HL-60 (cell line): ENCODE measurements at regions not wholly inside any gene's neighbourhood (a gene's known extent, or its start where the extent isn't known, plus 50 kb on each side); places are given as distances from the start of the nearest gene placed in this dataset.

Source experiments
- DNase-seq, 2 experiments: peaks; one replicate each; pipeline ENCODE4 v3.0.0-alpha.2; 2010 to 2020; ENCODE audit warnings: low read depth in 1 of 2, low spot score in 1 of 2
- H3K27ac ChIP-seq: fragments of 250-450 bp; sonication (Bioruptor Pico); replicated peaks from 2 replicates; pipeline ENCODE4 v1.5.1; 2020; ENCODE audit warnings: mild to moderate bottlenecking, moderate library complexity
- H3K27me3 ChIP-seq: fragments of 250-450 bp; sonication (Bioruptor Pico); 2 replicates; pipeline ENCODE4 v1.5.1; 2021; ENCODE audit warnings: mild to moderate bottlenecking, moderate library complexity; ENCODE audit not compliant: insufficient read depth, poor library complexity, severe bottlenecking
- H3K4me3 ChIP-seq: replicated peaks from 2 replicates; pipeline ENCODE4 v1.5.1; 2011; ENCODE audit warnings: mild to moderate bottlenecking, control low read depth, low read length; ENCODE audit not compliant: insufficient read depth
- GABPA ChIP-seq: IDR thresholded peaks from 2 replicates; pipeline ENCODE4 v1.6.1; 2012; ENCODE audit warnings: low read depth
- POLR2AphosphoS5 ChIP-seq: IDR thresholded peaks from 2 replicates; pipeline ENCODE4 v1.6.1; 2012; ENCODE audit warnings: low read depth
- SPI1 ChIP-seq: IDR thresholded peaks from 2 replicates; pipeline ENCODE4 v1.6.1; 2012; ENCODE audit warnings: low read depth, mild to moderate bottlenecking, borderline replicate concordance
- TF ChIP-seq, protein P1 (sequence below): IDR thresholded peaks from 2 replicates; pipeline ENCODE4 v1.6.1; 2012; ENCODE audit warnings: low read depth; ENCODE audit not compliant: insufficient replicate concordance
- TF ChIP-seq, protein P2 (sequence below): IDR thresholded peaks from one replicate; pipeline ENCODE4 v1.5.1; 2011; ENCODE audit warnings: low read length, control low read depth, inconsistent platforms; ENCODE audit not compliant: insufficient read depth

DNA sequence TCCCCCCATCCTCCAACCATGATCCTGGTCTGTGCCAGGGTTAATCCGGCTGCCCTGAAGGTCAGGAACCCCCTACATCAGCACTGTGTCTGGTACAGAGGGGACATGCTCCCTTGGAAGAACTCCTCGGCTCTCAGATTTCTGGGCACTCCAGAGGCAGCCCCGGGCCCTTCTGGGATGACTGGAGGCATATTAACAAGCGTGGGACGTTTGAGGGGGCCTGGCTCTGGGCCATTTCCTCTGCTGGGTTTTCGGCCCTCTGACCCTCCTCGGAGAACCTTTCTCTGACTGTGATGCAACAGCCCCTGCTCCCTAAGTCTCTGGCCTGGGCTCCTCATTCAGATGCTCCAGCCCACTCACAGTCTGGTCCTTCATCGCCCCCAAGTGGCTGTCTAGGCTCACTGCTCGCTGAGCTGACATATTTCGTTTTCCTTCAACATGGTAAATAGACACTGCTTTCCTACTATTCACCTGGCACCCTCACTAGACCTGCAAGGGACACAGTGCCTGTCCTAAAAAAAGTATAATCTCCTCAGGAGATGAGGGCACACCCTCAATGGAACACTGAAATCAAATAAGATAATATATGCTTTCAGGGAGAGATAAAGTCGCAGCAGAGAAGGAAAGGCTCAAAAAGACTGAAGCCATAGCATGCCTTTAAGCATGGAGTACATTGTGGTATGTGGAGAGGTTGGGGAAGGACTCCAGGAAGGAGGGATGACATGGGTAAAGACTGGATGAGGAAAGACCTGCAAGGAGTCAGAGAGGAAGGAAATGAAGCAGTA lies 404.7 kb upstream of the TRPC7 start:
- TF ChIP-seq POLR2AphosphoS5: no peak
- TF ChIP-seq, protein P1, sequence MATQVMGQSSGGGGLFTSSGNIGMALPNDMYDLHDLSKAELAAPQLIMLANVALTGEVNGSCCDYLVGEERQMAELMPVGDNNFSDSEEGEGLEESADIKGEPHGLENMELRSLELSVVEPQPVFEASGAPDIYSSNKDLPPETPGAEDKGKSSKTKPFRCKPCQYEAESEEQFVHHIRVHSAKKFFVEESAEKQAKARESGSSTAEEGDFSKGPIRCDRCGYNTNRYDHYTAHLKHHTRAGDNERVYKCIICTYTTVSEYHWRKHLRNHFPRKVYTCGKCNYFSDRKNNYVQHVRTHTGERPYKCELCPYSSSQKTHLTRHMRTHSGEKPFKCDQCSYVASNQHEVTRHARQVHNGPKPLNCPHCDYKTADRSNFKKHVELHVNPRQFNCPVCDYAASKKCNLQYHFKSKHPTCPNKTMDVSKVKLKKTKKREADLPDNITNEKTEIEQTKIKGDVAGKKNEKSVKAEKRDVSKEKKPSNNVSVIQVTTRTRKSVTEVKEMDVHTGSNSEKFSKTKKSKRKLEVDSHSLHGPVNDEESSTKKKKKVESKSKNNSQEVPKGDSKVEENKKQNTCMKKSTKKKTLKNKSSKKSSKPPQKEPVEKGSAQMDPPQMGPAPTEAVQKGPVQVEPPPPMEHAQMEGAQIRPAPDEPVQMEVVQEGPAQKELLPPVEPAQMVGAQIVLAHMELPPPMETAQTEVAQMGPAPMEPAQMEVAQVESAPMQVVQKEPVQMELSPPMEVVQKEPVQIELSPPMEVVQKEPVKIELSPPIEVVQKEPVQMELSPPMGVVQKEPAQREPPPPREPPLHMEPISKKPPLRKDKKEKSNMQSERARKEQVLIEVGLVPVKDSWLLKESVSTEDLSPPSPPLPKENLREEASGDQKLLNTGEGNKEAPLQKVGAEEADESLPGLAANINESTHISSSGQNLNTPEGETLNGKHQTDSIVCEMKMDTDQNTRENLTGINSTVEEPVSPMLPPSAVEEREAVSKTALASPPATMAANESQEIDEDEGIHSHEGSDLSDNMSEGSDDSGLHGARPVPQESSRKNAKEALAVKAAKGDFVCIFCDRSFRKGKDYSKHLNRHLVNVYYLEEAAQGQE: no peak
- TF ChIP-seq, protein P2, sequence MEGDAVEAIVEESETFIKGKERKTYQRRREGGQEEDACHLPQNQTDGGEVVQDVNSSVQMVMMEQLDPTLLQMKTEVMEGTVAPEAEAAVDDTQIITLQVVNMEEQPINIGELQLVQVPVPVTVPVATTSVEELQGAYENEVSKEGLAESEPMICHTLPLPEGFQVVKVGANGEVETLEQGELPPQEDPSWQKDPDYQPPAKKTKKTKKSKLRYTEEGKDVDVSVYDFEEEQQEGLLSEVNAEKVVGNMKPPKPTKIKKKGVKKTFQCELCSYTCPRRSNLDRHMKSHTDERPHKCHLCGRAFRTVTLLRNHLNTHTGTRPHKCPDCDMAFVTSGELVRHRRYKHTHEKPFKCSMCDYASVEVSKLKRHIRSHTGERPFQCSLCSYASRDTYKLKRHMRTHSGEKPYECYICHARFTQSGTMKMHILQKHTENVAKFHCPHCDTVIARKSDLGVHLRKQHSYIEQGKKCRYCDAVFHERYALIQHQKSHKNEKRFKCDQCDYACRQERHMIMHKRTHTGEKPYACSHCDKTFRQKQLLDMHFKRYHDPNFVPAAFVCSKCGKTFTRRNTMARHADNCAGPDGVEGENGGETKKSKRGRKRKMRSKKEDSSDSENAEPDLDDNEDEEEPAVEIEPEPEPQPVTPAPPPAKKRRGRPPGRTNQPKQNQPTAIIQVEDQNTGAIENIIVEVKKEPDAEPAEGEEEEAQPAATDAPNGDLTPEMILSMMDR: peak; percentile 38
- no peak for TF ChIP-seq SPI1
- TF ChIP-seq GABPA: no peak
- DNase-seq: peak; percentile 2 to 34
- H3K4me3 ChIP-seq: no peak overlapping the region
- H3K27ac ChIP-seq: no peak overlapping the region
- H3K27me3 ChIP-seq: no peaks in the 10 kb centered on the region

DNA sequence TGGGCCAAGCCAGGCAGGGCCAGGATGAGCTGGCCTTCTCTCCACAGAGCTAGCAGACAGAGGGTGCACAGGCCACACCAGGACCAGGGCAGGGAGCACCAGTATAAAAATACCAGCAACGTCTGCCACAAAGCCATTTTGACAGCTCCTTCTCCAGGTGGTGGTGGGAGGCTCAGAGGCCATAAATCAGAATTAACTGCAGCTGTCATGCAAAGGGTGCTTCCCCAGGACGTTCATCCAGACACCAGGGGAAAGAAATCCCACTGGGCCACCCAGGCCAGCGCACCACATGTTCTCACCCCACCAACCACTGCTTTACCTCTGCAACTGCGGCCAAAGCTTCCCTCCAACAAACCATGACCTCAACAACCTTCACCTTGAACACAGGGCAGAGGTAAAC lies 403.7 kb upstream of the TRPC7 start:
- Histone ChIP-seq H3K4me3 (no peak overlapping the region), H3K27me3 (no peaks in the 10 kb centered on the region), H3K27ac (no peak overlapping the region)
- DNase-seq: no peak
- TF ChIP-seq, protein P2: no peak
- TF ChIP-seq, protein P1: no peak
- TF ChIP-seq SPI1 (no peak), GABPA (no peak), POLR2AphosphoS5 (no peak)

DNA sequence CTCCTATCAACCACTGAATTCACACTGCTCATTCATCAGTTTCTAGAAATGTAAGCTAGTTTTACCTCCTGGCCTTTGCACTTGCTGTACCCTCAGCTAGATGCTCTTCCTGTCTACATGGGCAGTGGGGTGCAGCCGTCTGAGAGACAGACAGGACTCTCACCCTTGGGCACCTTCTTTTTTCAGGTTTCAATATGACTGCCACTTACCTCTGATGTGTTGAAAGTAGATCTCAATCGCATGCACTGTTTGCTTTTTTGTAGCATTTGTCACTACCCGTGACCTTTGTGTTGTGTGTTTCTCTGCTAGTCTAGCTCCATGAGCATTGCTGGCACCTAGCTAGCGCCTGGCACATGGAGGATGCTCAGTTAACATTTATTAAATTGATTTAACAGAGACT lies 403.1 kb upstream of the TRPC7 start:
- Histone ChIP-seq H3K27ac (no peak overlapping the region), H3K27me3 (no peaks in the 10 kb centered on the region), H3K4me3 (no peak overlapping the region)
- DNase-seq: no peak
- TF ChIP-seq POLR2AphosphoS5 (no peak), SPI1 (no peak), GABPA (no peak)
- TF ChIP-seq, protein P2: no peak
- TF ChIP-seq, protein P1: no peak
